Liver (tissue), 7 donors: ENCODE measurements at regions not wholly inside any gene's neighbourhood (a gene's known extent, or its start where the extent isn't known, plus 50 kb on each side); places are given as distances from the start of the nearest gene placed in this dataset.

Experiments used
- DNase-seq: peaks from one replicate; pipeline ENCODE4 v3.0.0-alpha.2; 2017; ENCODE audit warnings: low spot score
- H3K27ac ChIP-seq, 2 donors: one replicate each; pipeline ENCODE4 v1.7.0; 2013; ENCODE audit warnings: inconsistent platforms in 2 of 2, low read length in 2 of 2, control low read depth in 1 of 2, low read depth in 1 of 2, mild to moderate bottlenecking in 1 of 2
- H3K27me3 ChIP-seq, 4 donors: one replicate each; pipeline versions ENCODE4 v1.6.1 to v1.7.0; 2013; ENCODE audit warnings: low read length in 3 of 4, inconsistent platforms in 1 of 4, mild to moderate bottlenecking in 1 of 4, moderate library complexity in 1 of 4; ENCODE audit not compliant: control insufficient read depth in 4 of 4, insufficient read depth in 4 of 4
- H3K36me3 ChIP-seq, 4 donors: one replicate each; pipeline versions ENCODE4 v1.6.1 to v1.7.0; 2013; ENCODE audit warnings: low read length in 3 of 4, mild to moderate bottlenecking in 3 of 4, low read depth in 1 of 4, moderate library complexity in 1 of 4; ENCODE audit not compliant: control insufficient read depth in 4 of 4, insufficient read depth in 3 of 4
- H3K4me1 ChIP-seq, 4 donors: one replicate each; pipeline versions ENCODE4 v1.6.1 to v1.7.0; 2013; ENCODE audit warnings: low read length in 3 of 4, mild to moderate bottlenecking in 3 of 4, moderate library complexity in 1 of 4; ENCODE audit not compliant: control insufficient read depth in 4 of 4, insufficient read depth in 4 of 4
- H3K4me3 ChIP-seq, 3 donors: one replicate each; pipeline versions ENCODE4 v1.6.1 to v1.7.0; 2013; ENCODE audit warnings: low read length in 3 of 3, control low read depth in 1 of 3, low read depth in 1 of 3, mild to moderate bottlenecking in 1 of 3
- H3K9ac ChIP-seq, 2 donors: one replicate each; pipeline ENCODE4 v1.7.0; 2013; ENCODE audit warnings: low read length in 2 of 2, mild to moderate bottlenecking in 2 of 2, moderate library complexity in 2 of 2, control low read depth in 1 of 2, low read depth in 1 of 2
- H3K9me3 ChIP-seq, 4 donors: one replicate each; pipeline versions ENCODE4 v1.6.1 to v1.7.0; 2013; ENCODE audit warnings: low read length in 3 of 4; ENCODE audit not compliant: control insufficient read depth in 4 of 4
- FOXA1 ChIP-seq: IDR thresholded peaks from 2 replicates; pipeline ENCODE4 v1.6.1; 2016; ENCODE audit warnings: antibody characterized with exemption
- FOXA2 ChIP-seq: IDR thresholded peaks from 2 replicates; pipeline ENCODE4 v1.6.1; 2016; ENCODE audit warnings: antibody characterized with exemption
- GABPA ChIP-seq, 2 donors: IDR thresholded peaks in 1 of 2; conservative IDR thresholded peaks in 1 of 2; 2 replicates each; pipeline ENCODE4 v1.6.1; 2016; ENCODE audit warnings: antibody characterized with exemption in 2 of 2, mild to moderate bottlenecking in 1 of 2, moderate library complexity in 1 of 2
- HNF4G ChIP-seq: IDR thresholded peaks from 2 replicates; pipeline ENCODE4 v1.6.1; 2016; ENCODE audit warnings: antibody characterized with exemption
- JUND ChIP-seq, 2 donors: IDR thresholded peaks; 2 replicates each; pipeline ENCODE4 v1.6.1; 2016; ENCODE audit warnings: antibody characterized with exemption in 2 of 2
- MAX ChIP-seq: IDR thresholded peaks from 2 replicates; pipeline ENCODE4 v1.6.1; 2016; ENCODE audit warnings: antibody characterized with exemption
- NR2F2 ChIP-seq: IDR thresholded peaks from 2 replicates; pipeline ENCODE4 v1.6.1; 2016; ENCODE audit warnings: antibody characterized with exemption
- REST ChIP-seq: IDR thresholded peaks from 2 replicates; pipeline ENCODE4 v1.6.1; 2016; ENCODE audit warnings: antibody characterized with exemption, mild to moderate bottlenecking
- RXRA ChIP-seq, 2 donors: IDR thresholded peaks; 2 replicates each; pipeline ENCODE4 v1.6.1; 2017 to 2018; ENCODE audit warnings: antibody characterized with exemption in 2 of 2, mild to moderate bottlenecking in 1 of 2
- TAF1 ChIP-seq: conservative IDR thresholded peaks from 2 replicates; pipeline ENCODE4 v1.6.1; 2016; ENCODE audit warnings: antibody characterized with exemption, mild to moderate bottlenecking
- ZBTB33 ChIP-seq: IDR thresholded peaks from 2 replicates; pipeline ENCODE4 v1.6.1; 2016; ENCODE audit warnings: antibody characterized with exemption
- WGBS: extraction: QIAGEN DNeasy Blood & Tissue Kit; methylation state at CpG from one replicate; pipeline ENCODE4 v1.1.7; 2013; 5-methylcytosine and 5-hydroxymethylcytosine counted together
- donor health status: healthy.
- donor health status: healthy.
- donor health status: healthy.
- donor health status: healthy.

DNA sequence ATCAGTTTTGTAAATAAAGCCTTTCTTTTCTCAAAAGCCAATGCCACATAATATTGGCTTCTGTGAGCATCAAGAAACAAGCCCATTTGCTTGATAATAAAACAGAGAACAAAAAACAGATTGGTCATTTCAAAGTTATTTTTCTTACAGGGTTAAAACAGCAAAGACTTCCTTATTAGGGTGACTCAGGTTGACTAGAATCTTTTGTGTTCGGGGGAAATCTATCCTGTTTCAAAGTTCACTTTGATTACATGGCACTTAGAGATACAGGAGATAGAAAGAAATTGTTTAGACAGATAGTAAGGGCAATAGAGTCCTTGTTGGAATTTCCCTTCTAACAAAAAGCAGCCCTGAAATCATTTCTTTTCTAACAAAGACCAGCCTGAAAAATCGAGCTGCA lies 170.0 kb upstream of the GLRA2 start (continued):
- TF ChIP-seq ZBTB33 (no peak), NR2F2 (no peak), JUND (IDR thresholded peaks at IDR 0.05) (no peak), MAX (no peak)

DNA sequence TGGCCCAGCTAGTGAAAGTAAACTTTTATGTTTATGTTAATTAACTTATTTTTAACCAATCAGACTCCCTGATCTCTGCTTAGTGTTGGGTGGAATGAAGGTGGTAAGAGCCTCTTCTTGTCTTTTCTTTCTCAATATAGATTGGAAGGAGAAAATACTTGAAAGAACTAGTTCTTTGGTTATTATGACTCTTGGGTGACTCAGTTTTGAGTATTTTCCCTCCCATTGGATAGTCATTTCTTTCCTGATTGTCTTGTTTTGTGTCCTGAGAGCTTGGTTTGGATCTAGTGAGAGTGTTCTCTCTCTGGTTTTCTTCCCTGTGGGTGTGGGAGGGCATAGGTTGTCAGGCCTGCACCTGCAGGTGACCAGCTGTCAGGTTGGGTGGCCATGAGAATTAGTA lies 172.0 kb upstream of the GLRA2 start:
- TF ChIP-seq FOXA1 (no peak), REST (no peak), HNF4G (no peak), FOXA2 (no peak), TAF1 (no peak)
- H3K36me3 ChIP-seq: no peaks in the 10 kb centered on the region
- no peak overlapping the region for H3K4me3 ChIP-seq
- no peaks in the 10 kb centered on the region for H3K27me3 ChIP-seq
- no peak overlapping the region for H3K27ac ChIP-seq
- no peaks in the 10 kb centered on the region for H3K4me1 ChIP-seq
- DNase-seq: no peak
- no peak overlapping the region for H3K9ac ChIP-seq
- no peaks in the 10 kb centered on the region for H3K9me3 ChIP-seq

DNA sequence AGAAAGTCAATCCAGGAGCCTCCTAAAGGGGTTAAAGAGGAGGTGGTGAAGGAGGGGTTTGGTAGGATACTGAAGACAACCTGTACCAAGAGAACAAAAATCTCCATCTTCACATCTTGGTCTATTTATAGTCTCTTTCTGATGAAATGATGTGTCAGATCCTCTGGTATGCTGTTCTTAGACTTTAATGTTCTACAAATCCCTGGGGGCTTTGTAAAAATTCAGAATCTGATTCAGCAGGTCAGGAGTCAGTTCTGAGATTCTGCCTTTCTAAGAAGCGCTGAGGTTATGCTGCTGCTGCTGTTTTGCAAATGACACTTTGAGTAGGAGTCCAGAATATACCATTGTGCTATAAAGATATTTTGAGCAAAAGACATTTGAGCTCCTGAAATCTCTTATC lies 172.9 kb upstream of the GLRA2 start:
- H3K9me3 ChIP-seq: peaks cover 0 to 3% (median 1%) of the 10 kb centered on the region in 4 donors
- no peak overlapping the region for H3K9ac ChIP-seq
- H3K27ac ChIP-seq: no peak overlapping the region
- no peaks in the 10 kb centered on the region for H3K4me1 ChIP-seq
- no peak overlapping the region for H3K4me3 ChIP-seq
- 80% methylated on average over 1 of the region's 1 CpG for WGBS
- no peak for DNase-seq
- no peaks in the 10 kb centered on the region for H3K36me3 ChIP-seq
- no peak for TF ChIP-seq TAF1
- no peak for TF ChIP-seq NR2F2
- no peak for TF ChIP-seq RXRA (IDR thresholded peaks at IDR 0.05)
- TF ChIP-seq GABPA (IDR thresholded peaks at IDR 0.05 in 1 of 2, conservative IDR thresholded peaks at IDR 0.05 in 1 of 2): no peak
- TF ChIP-seq REST: no peak
- TF ChIP-seq FOXA1: no peak
- H3K27me3 ChIP-seq: no peaks in the 10 kb centered on the region
